ENCODE measurements at regions not wholly inside any gene's neighbourhood (a gene's known extent, or its start where the extent isn't known, plus 50 kb on each side); places are given as distances from the start of the nearest gene placed in this dataset.

DNA sequence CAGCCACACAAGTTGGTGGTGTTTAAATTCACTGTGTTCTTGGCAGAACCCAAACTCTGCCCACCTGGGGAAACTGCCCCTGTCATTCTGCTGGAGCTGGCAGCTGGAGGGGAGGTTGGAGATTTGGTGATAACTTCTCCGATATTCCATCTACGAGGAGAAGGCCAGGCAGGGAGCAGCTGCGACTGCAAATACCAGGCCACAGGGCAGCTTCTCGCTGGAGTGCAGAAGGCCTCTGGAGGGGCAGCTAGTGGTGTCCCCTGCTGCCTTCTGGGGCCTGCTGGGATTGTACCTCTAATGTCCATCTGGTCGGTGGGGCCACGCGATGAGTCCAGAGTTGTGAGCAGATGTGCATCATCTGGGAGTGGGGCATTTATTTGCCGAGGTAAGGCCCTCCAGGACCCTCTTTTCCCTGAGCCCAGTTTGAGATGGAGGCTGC, 98.9 kb downstream of the ACKR3 start:
- 91 to 95% (median 92%) methylated on average over 8 of the region's 8 CpGs for WGBS, 3 donors
- H3K4me1 ChIP-seq (ENCODE audit: insufficient read depth) = no peaks in the 10 kb centered on the region
- no peak overlapping the region for H3K27ac ChIP-seq
- DNase-seq = no peak
- TF ChIP-seq, protein P1, sequence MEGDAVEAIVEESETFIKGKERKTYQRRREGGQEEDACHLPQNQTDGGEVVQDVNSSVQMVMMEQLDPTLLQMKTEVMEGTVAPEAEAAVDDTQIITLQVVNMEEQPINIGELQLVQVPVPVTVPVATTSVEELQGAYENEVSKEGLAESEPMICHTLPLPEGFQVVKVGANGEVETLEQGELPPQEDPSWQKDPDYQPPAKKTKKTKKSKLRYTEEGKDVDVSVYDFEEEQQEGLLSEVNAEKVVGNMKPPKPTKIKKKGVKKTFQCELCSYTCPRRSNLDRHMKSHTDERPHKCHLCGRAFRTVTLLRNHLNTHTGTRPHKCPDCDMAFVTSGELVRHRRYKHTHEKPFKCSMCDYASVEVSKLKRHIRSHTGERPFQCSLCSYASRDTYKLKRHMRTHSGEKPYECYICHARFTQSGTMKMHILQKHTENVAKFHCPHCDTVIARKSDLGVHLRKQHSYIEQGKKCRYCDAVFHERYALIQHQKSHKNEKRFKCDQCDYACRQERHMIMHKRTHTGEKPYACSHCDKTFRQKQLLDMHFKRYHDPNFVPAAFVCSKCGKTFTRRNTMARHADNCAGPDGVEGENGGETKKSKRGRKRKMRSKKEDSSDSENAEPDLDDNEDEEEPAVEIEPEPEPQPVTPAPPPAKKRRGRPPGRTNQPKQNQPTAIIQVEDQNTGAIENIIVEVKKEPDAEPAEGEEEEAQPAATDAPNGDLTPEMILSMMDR (IDR thresholded peaks at IDR 0.05) = no peak
- TF ChIP-seq EP300 (IDR thresholded peaks at IDR 0.05) (no peak), POLR2A (IDR thresholded peaks at IDR 0.05) (no peak)
- H3K4me3 ChIP-seq = no peak overlapping the region
- H3K27me3 ChIP-seq = no peaks in the 10 kb centered on the region
- H3K9me3 ChIP-seq = no peaks in the 10 kb centered on the region
- H3K36me3 ChIP-seq = no peaks in the 10 kb centered on the region
- intact Hi-C loops (cut with DNase I) = no loop called here

DNA sequence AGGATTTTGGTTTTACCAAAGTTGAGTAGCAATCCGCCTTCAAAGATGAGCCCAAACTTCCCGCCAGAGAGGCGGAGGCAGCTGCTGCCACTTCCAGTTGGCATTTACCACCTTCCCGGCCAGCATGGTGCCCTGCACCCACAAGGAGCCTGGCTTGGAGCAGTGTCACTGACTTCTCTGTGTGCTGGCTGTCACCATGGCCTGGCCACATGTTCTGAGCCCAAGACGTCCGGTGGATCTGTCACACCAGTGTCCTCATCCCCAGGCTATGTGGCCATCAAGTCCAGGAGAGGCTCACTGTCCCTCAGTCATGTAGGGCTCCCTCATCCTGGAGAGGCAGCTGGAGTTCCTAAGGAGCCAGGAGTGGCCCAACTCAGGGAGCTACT, 100.6 kb downstream of the ACKR3 start:
- Histone ChIP-seq H3K4me3 (no peak overlapping the region), H3K4me1 (ENCODE audit: insufficient read depth) (no peaks in the 10 kb centered on the region), H3K27me3 (no peaks in the 10 kb centered on the region), H3K36me3 (no peaks in the 10 kb centered on the region), H3K9me3 (no peaks in the 10 kb centered on the region), H3K27ac (no peak overlapping the region)
- no peak for DNase-seq
- TF ChIP-seq, protein P1 (IDR thresholded peaks at IDR 0.05) = no peak
- TF ChIP-seq POLR2A (IDR thresholded peaks at IDR 0.05) (no peak), EP300 (IDR thresholded peaks at IDR 0.05) (no peak)
- intact Hi-C loops (cut with DNase I) = no loop called here
- 87 to 94% (median 92%) methylated on average over 6 of the region's 6 CpGs for WGBS, 3 donors

DNA sequence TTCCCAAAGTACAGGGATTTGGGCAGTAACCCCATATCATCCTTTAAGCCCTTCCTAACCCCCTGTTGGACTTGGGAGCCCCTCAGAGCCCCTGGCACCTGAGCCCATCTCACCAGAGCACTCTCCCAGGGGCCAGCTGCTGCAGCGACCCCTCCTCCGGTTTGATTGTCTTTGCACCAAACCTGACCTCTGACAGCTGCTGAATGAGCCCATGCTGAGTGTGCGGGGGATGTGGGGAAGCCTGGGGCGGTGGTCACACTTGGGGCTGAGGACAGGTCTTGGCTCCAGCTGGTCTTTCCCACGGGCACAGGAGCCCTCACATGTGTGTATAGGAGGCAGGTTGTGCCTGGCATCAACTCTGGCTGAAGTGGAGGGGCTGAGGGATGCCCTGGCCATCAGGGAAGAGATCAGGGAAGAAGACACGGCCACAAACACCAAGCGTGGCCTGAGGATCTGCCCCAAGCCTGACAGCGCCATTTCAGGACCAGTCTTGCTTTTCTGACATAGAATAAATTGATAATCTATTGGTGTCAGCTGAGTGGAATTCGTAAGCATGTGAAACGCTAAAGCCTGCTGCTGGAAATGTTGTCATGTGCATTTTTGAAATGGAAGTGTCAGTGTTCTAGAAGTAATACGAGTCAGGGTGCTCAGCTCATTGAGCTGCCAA, 102.4 kb downstream of the ACKR3 start:
- Histone ChIP-seq H3K36me3 (no peaks in the 10 kb centered on the region), H3K9me3 (no peaks in the 10 kb centered on the region), H3K4me3 (no peak overlapping the region), H3K27ac (no peak overlapping the region), H3K27me3 (no peaks in the 10 kb centered on the region), H3K4me1 (ENCODE audit: insufficient read depth) (no peaks in the 10 kb centered on the region)
- 86 to 89% (median 87%) methylated on average over 11 of the region's 11 CpGs for WGBS, 3 donors
- DNase-seq = no peak
- TF ChIP-seq EP300 (IDR thresholded peaks at IDR 0.05) (no peak), POLR2A (IDR thresholded peaks at IDR 0.05) (no peak)
- TF ChIP-seq, protein P1 (IDR thresholded peaks at IDR 0.05) = no peak
- intact Hi-C loops (cut with DNase I) = no loop called here

DNA sequence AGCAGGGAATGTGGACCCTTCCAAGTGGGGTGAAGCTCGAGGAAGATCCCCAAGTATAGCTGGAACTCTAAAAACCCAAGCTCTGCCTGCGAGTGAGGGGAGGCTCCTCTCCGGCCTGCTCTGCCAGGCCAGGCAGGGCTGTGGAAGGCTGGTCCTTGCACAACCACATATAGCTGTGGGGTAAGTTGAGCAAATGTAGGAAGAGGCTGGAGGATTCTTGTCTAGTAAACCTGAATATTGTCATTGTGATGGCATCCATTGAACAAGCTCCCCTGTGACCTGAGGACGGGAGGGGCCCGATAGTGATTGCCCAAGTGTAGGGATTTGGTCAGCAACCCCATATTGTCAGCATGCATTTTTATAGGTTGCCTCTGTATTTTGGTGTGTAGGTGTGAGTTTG, 103.0 kb downstream of the ACKR3 start:
- TF ChIP-seq, protein P1 (IDR thresholded peaks at IDR 0.05) = no peak
- 93 to 97% (median 94%) methylated on average over 5 of the region's 5 CpGs for WGBS, 3 donors
- DNase-seq = no peak
- intact Hi-C loops (cut with DNase I) = no loop called here
- Histone ChIP-seq H3K36me3 (no peaks in the 10 kb centered on the region), H3K4me3 (no peak overlapping the region), H3K9me3 (no peaks in the 10 kb centered on the region), H3K27me3 (no peaks in the 10 kb centered on the region), H3K27ac (no peak overlapping the region), H3K4me1 (ENCODE audit: insufficient read depth) (no peaks in the 10 kb centered on the region)

All from ovary (tissue), 7 donors.